Spleen (tissue), 11 donors: ENCODE measurements at regions not wholly inside any gene's neighbourhood (a gene's known extent, or its start where the extent isn't known, plus 50 kb on each side); places are given as distances from the start of the nearest gene placed in this dataset.

ENCODE experiments used
- DNase-seq: peaks from one replicate; pipeline ENCODE4 v3.0.0-alpha.2; 2020
- H3K27ac ChIP-seq, 8 donors: fragments of 200-600 bp; sonication (generic) in 7 of 8; 1 replicate in 4 of 8; 2 replicates in 4 of 8; pipeline versions ENCODE4 v1.5.0 to v1.8.0; 2016 to 2021; ENCODE audit warnings: inconsistent platforms in 4 of 8, mild to moderate bottlenecking in 4 of 8, moderate library complexity in 1 of 8
- H3K27me3 ChIP-seq, 7 donors: fragments of 200-600 bp; sonication (generic) in 6 of 7; replicated peaks in 1 of 7; 1 replicate in 4 of 7; 2 replicates in 3 of 7; pipeline versions ENCODE4 v1.5.0 to v1.8.0; 2016 to 2021; ENCODE audit warnings: inconsistent platforms in 3 of 7, mild to moderate bottlenecking in 1 of 7
- H3K36me3 ChIP-seq, 6 donors: fragments of 200-600 bp; sonication (generic) in 5 of 6; 1 replicate in 4 of 6; 2 replicates in 2 of 6; pipeline versions ENCODE4 v1.5.0 to v1.8.0; 2016 to 2021; ENCODE audit warnings: inconsistent platforms in 2 of 6
- H3K4me1 ChIP-seq, 6 donors: fragments of 200-600 bp; sonication (generic) in 5 of 6; 1 replicate in 3 of 6; 2 replicates in 3 of 6; pipeline versions ENCODE4 v1.5.0 to v1.8.0; 2016 to 2021; ENCODE audit warnings: inconsistent platforms in 3 of 6
- H3K4me3 ChIP-seq, 8 donors: fragments of 200-600 bp; sonication (generic) in 7 of 8; 1 replicate in 4 of 8; 2 replicates in 4 of 8; pipeline versions ENCODE4 v1.5.0 to v1.8.0; 2016 to 2021; ENCODE audit warnings: inconsistent platforms in 4 of 8, mild to moderate bottlenecking in 4 of 8, moderate library complexity in 2 of 8
- H3K9me3 ChIP-seq, 8 donors: fragments of 200-600 bp; sonication (generic) in 7 of 8; 1 replicate in 4 of 8; 2 replicates in 4 of 8; pipeline versions ENCODE4 v1.5.0 to v1.8.0; 2016 to 2021; ENCODE audit warnings: inconsistent platforms in 4 of 8
- POLR2A ChIP-seq, 3 donors: fragments of 450-650 bp; IDR thresholded peaks; one replicate each; pipeline ENCODE4 v1.5.1; 2017; ENCODE audit warnings: antibody characterized with exemption in 3 of 3, mild to moderate bottlenecking in 1 of 3
- POLR2AphosphoS5 ChIP-seq, 3 donors: sonication (generic); formaldehyde crosslinking; IDR thresholded peaks; one replicate each; pipeline ENCODE4 v1.5.1; 2017; ENCODE audit warnings: antibody characterized with exemption in 3 of 3
- WGBS, 5 donors: extraction: QIAGEN DNeasy Blood & Tissue Kit in 3 of 5; methylation state at CpG; one replicate each; pipeline versions ENCODE4 v1.1.5 to v1.1.7; 2013 to 2018; 5-methylcytosine and 5-hydroxymethylcytosine counted together
- intact Hi-C: fragments of 100-400 bp; cut with DNase I; formaldehyde crosslinking; loops from one replicate; pipeline ENCODE4 v1.15.0; 2023; ENCODE audit warnings: low total_unique reads
- TF ChIP-seq, protein P1 (sequence below), 11 experiments: fragments of 200-600 bp in 7 of 11; fragments of 450-650 bp in 4 of 11; sonication (generic) in 4 of 11; IDR thresholded peaks in 8 of 11; conservative IDR thresholded peaks in 3 of 11; 1 replicate in 7 of 11; 2 replicates in 4 of 11; pipeline versions ENCODE4 v1.4.0 to v1.8.0; 2016 to 2021; ENCODE audit warnings: antibody characterized with exemption in 11 of 11, inconsistent platforms in 4 of 11, mild to moderate bottlenecking in 1 of 11
- donor health status: healthy with polysubstance abuse.
- donor health status: DM: no; HTN: no; CAD: no; lungs with moderate emphysema.
- donor health status: DM: no; HTN: no; CAD: no.
- donor health status: Bipolar disorder and iron deficiency.
- donor health status: healthy.
- donor health status: DM: no; HTN: no; CAD: no.
- donor health status: DM: yes; HTN: yes; CAD: no.

DNA sequence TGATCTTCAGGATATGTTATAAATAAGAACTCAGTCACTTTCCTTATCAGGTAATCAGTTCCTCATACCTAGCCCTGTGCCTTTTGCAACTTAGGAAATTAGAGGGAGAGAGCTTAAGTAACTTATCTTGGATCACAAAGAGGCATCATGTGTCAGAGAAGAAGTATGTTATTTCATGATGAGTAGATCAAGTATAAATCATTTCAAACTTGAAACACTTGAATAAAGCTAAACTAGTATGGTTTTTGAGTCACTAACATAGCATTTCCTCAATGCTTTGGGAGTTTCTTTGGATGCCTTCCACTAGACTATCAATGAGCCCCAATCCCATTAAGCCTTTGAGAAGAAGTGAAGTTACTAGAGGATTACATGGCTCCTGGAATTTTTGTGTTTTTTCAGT is 102.6 kb upstream of the TNFAIP3 start:
- Histone ChIP-seq H3K9me3 (peaks cover 0 to 5% (median 0%) of the 10 kb centered on the region in 8 donors), H3K27ac (no peak overlapping the region), H3K4me1 (peaks cover 0 to 26% (median 15%) of the 10 kb centered on the region in 6 donors), H3K36me3 (no peaks in the 10 kb centered on the region), H3K4me3 (no peak overlapping the region), H3K27me3 (no peaks in the 10 kb centered on the region)
- TF ChIP-seq POLR2A (IDR thresholded peaks at IDR 0.05), result no peak
- TF ChIP-seq POLR2AphosphoS5 (IDR thresholded peaks at IDR 0.05), result no peak
- TF ChIP-seq, protein P1, sequence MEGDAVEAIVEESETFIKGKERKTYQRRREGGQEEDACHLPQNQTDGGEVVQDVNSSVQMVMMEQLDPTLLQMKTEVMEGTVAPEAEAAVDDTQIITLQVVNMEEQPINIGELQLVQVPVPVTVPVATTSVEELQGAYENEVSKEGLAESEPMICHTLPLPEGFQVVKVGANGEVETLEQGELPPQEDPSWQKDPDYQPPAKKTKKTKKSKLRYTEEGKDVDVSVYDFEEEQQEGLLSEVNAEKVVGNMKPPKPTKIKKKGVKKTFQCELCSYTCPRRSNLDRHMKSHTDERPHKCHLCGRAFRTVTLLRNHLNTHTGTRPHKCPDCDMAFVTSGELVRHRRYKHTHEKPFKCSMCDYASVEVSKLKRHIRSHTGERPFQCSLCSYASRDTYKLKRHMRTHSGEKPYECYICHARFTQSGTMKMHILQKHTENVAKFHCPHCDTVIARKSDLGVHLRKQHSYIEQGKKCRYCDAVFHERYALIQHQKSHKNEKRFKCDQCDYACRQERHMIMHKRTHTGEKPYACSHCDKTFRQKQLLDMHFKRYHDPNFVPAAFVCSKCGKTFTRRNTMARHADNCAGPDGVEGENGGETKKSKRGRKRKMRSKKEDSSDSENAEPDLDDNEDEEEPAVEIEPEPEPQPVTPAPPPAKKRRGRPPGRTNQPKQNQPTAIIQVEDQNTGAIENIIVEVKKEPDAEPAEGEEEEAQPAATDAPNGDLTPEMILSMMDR (IDR thresholded peaks at IDR 0.05 in 8 of 11, conservative IDR thresholded peaks at IDR 0.05 in 3 of 11), result no peak
- no peak for DNase-seq
- intact Hi-C loops, result no loop called here

DNA sequence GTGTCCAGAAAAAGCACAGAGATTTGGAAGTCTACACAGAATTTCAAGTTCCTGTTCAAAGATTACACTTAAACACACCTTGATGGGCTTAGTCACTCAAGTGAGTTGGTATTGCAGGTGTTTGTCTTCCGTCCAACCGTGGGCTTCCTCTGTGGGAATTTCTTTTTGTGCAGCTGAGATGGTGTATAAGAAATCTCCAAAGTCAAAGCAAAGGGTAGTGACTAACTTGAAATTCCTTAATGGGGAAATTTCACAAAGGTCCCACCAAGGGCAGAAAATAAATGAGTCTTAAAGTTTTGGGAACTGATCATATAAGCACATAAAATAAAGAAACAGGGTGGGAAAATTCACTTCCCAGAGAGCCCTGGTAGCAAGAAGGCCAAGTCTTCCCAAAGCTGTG is 102.0 kb upstream of the TNFAIP3 start:
- Histone ChIP-seq H3K36me3 (no peaks in the 10 kb centered on the region), H3K27me3 (no peaks in the 10 kb centered on the region), H3K9me3 (peaks cover 0 to 5% (median 0%) of the 10 kb centered on the region in 8 donors), H3K4me1 (peaks cover 0 to 27% (median 15%) of the 10 kb centered on the region in 6 donors), H3K4me3 (no peak overlapping the region), H3K27ac (no peak overlapping the region)
- no peak for DNase-seq
- intact Hi-C loops, result no loop called here
- no peak for TF ChIP-seq POLR2A (IDR thresholded peaks at IDR 0.05)
- no peak for TF ChIP-seq POLR2AphosphoS5 (IDR thresholded peaks at IDR 0.05)
- TF ChIP-seq, protein P1 (IDR thresholded peaks at IDR 0.05 in 8 of 11, conservative IDR thresholded peaks at IDR 0.05 in 3 of 11), result no peak
- 76 to 88% (median 85%) methylated on average over 2 of the region's 2 CpGs for WGBS, 5 donors

DNA sequence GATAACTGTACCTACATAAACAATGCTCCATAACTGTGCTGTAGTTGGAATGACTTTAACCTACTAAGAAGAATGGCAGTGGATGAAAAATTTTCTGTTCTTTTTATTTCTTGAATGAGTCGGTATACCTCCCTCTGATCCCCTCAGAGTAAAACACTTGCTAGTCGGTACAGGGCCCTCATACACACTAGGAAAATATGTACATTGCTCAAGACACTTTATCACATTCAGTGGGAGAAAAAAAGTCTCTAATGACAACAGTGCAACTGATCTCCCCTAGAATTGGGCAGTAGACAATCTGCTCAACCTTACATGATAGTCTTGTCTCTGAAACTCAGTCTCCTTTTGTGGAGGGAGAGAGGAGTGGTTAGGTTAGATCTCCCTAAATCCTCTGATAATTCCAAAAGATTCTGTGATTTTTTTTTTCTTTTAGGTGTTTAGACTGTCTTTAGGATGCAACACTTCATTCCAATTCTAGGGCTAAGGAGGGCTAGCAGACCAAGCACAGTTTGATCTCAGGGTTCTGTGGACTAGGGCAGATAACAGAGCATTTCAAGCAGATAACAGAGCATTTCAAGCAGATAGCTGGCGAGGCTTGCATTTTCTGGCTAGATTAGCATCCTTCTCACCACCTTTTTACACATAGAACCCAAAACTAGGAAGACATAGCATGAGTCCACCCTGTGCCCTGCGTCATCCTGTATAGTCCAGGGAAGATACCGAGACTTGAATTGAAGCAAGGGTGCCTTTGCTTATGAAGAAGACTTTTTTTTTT is 100.3 kb upstream of the TNFAIP3 start:
- H3K36me3 ChIP-seq, result no peaks in the 10 kb centered on the region
- DNase-seq, result no peak
- H3K9me3 ChIP-seq, result peaks cover 0 to 5% (median 0%) of the 10 kb centered on the region in 8 donors
- H3K27me3 ChIP-seq, result no peaks in the 10 kb centered on the region
- H3K27ac ChIP-seq, result peak overlapping the region in 1 of 8 donors; percentile 82
- 93 to 97% (median 95%) methylated on average over 5 of the region's 5 CpGs for WGBS, 5 donors
- H3K4me1 ChIP-seq, result peaks cover 0 to 27% (median 15%) of the 10 kb centered on the region in 6 donors
- no peak overlapping the region for H3K4me3 ChIP-seq
- TF ChIP-seq POLR2AphosphoS5 (IDR thresholded peaks at IDR 0.05) (no peak), POLR2A (IDR thresholded peaks at IDR 0.05) (no peak)
- TF ChIP-seq, protein P1 (IDR thresholded peaks at IDR 0.05 in 8 of 11, conservative IDR thresholded peaks at IDR 0.05 in 3 of 11), result no peak
- intact Hi-C loops, result no loop called here

DNA sequence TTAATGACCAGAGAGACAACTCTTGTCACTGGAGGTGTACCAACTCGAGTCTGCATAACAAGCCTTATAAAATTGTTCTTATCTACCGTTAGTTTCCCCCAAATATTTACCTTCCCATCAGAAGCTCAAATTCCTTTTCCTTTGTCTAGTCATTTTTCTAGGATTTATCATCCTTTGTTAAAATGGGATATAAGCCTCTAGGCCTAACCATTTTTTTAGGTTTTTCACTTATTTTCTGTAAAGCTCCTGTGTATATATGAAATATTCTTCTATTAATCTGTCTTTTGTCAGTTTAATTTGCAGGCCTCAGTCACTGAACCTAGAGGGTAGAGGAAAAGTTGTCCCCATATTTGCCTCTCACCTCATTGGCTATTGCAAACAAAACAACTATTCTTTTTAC is 99.6 kb upstream of the TNFAIP3 start:
- no peak overlapping the region for H3K4me3 ChIP-seq
- peaks cover 0 to 27% (median 15%) of the 10 kb centered on the region in 6 donors for H3K4me1 ChIP-seq
- peaks cover 0 to 5% (median 0%) of the 10 kb centered on the region in 8 donors for H3K9me3 ChIP-seq
- TF ChIP-seq, protein P1 (IDR thresholded peaks at IDR 0.05 in 8 of 11, conservative IDR thresholded peaks at IDR 0.05 in 3 of 11), result no peak
- TF ChIP-seq POLR2A (IDR thresholded peaks at IDR 0.05) (no peak), POLR2AphosphoS5 (IDR thresholded peaks at IDR 0.05) (no peak)
- DNase-seq, result no peak
- WGBS, 5 donors, result 92 to 100% (median 97%) methylated on average over 2 of the region's 2 CpGs
- H3K36me3 ChIP-seq, result no peaks in the 10 kb centered on the region
- intact Hi-C loops, result no loop called here
- H3K27me3 ChIP-seq, result no peaks in the 10 kb centered on the region
- peak overlapping the region in 7 of 8 donors; percentile 24 to 82 (median 63) for H3K27ac ChIP-seq
